Suprapubic skin (tissue), 4 donors: ENCODE measurements at regions not wholly inside any gene's neighbourhood (a gene's known extent, or its start where the extent isn't known, plus 50 kb on each side); places are given as distances from the start of the nearest gene placed in this dataset.

ENCODE experiments used
- DNase-seq, 2 donors: peaks; one replicate each; pipeline ENCODE4 v3.0.0-alpha.2; 2019; ENCODE audit warnings: low spot score in 2 of 2
- H3K27ac ChIP-seq: fragments of 200-600 bp; sonication (generic); one replicate; pipeline ENCODE4 v1.5.1; 2019
- H3K27me3 ChIP-seq: fragments of 200-600 bp; sonication (generic); one replicate; pipeline ENCODE4 v1.5.1; 2019
- H3K36me3 ChIP-seq: fragments of 200-600 bp; sonication (generic); one replicate; pipeline ENCODE4 v1.5.1; 2019
- H3K4me1 ChIP-seq: fragments of 200-600 bp; sonication (generic); one replicate; pipeline ENCODE4 v1.5.1; 2019
- H3K4me3 ChIP-seq: fragments of 200-600 bp; sonication (generic); one replicate; pipeline ENCODE4 v1.5.1; 2019; ENCODE audit warnings: mild to moderate bottlenecking
- H3K9me3 ChIP-seq: fragments of 200-600 bp; sonication (generic); one replicate; pipeline ENCODE4 v1.5.1; 2019
- CTCF ChIP-seq, 2 donors: fragments of 200-600 bp in 1 of 2; fragments of 450-650 bp in 1 of 2; sonication (generic) in 1 of 2; IDR thresholded peaks; one replicate each; pipeline ENCODE4 v1.5.1; 2016 to 2019; ENCODE audit warnings: antibody characterized with exemption in 2 of 2, mild to moderate bottlenecking in 1 of 2, moderate library complexity in 1 of 2
- EP300 ChIP-seq: sonication (generic); formaldehyde crosslinking; IDR thresholded peaks from one replicate; pipeline ENCODE4 v1.6.1; 2017; ENCODE audit warnings: antibody characterized with exemption
- POLR2A ChIP-seq, 2 donors: fragments of 450-650 bp; IDR thresholded peaks; one replicate each; pipeline ENCODE4 v1.6.1; 2017; ENCODE audit warnings: antibody characterized with exemption in 2 of 2, mild to moderate bottlenecking in 2 of 2, moderate library complexity in 2 of 2
- POLR2AphosphoS5 ChIP-seq, 3 donors: sonication (generic); formaldehyde crosslinking; IDR thresholded peaks; one replicate each; pipeline ENCODE4 v1.6.1; 2017; ENCODE audit warnings: antibody characterized with exemption in 3 of 3
- WGBS: methylation state at CpG from one replicate; pipeline ENCODE4 v1.1.5; 2018; 5-methylcytosine and 5-hydroxymethylcytosine counted together

- no peaks in the 10 kb centered on the region for H3K9me3 ChIP-seq
- H3K4me1 ChIP-seq = no peaks in the 10 kb centered on the region
- H3K4me3 ChIP-seq = no peak overlapping the region
- TF ChIP-seq EP300 = no peak
- TF ChIP-seq POLR2A (IDR thresholded peaks at IDR 0.05) = no peak
- TF ChIP-seq POLR2AphosphoS5 (IDR thresholded peaks at IDR 0.05) = no peak
- TF ChIP-seq CTCF (IDR thresholded peaks at IDR 0.05) = no peak
- H3K36me3 ChIP-seq = no peaks in the 10 kb centered on the region
- no peak for DNase-seq
- H3K27ac ChIP-seq = no peak overlapping the region
- no peaks in the 10 kb centered on the region for H3K27me3 ChIP-seq
- WGBS = 87% methylated on average over 1 of the region's 1 CpG
Observed at GRCh38 chr6:100322886-100323285, 141.8 kb downstream of the SIM1 start.

- no peaks in the 10 kb centered on the region for H3K27me3 ChIP-seq
- no peak for DNase-seq
- no peak for TF ChIP-seq CTCF (IDR thresholded peaks at IDR 0.05)
- H3K4me3 ChIP-seq = no peak overlapping the region
- no peak overlapping the region for H3K27ac ChIP-seq
- no peaks in the 10 kb centered on the region for H3K4me1 ChIP-seq
- no peaks in the 10 kb centered on the region for H3K9me3 ChIP-seq
- no peaks in the 10 kb centered on the region for H3K36me3 ChIP-seq
- 83% methylated on average over 1 of the region's 1 CpG for WGBS
Observed at GRCh38 chr6:100320686-100321085, 144.0 kb downstream of the SIM1 start.

- Histone ChIP-seq H3K36me3 (no peaks in the 10 kb centered on the region), H3K9me3 (no peaks in the 10 kb centered on the region), H3K27ac (no peak overlapping the region), H3K4me3 (no peak overlapping the region), H3K27me3 (peaks cover 4% of the 10 kb centered on the region), H3K4me1 (no peaks in the 10 kb centered on the region)
- DNase-seq = no peak
- TF ChIP-seq POLR2A (IDR thresholded peaks at IDR 0.05) (no peak), CTCF (IDR thresholded peaks at IDR 0.05) (no peak), EP300 (no peak), POLR2AphosphoS5 (IDR thresholded peaks at IDR 0.05) (no peak)
- 28% methylated on average over 1 of the region's 1 CpG for WGBS
Observed at GRCh38 chr6:100317031-100317430, 147.7 kb downstream of the SIM1 start.

- H3K27ac ChIP-seq = no peak overlapping the region
- H3K4me1 ChIP-seq = no peaks in the 10 kb centered on the region
- no peak for DNase-seq
- H3K9me3 ChIP-seq = no peaks in the 10 kb centered on the region
- H3K36me3 ChIP-seq = no peaks in the 10 kb centered on the region
- peaks cover 4% of the 10 kb centered on the region for H3K27me3 ChIP-seq
- no peak for TF ChIP-seq POLR2AphosphoS5 (IDR thresholded peaks at IDR 0.05)
- TF ChIP-seq POLR2A (IDR thresholded peaks at IDR 0.05) = no peak
- no peak for TF ChIP-seq CTCF (IDR thresholded peaks at IDR 0.05)
- TF ChIP-seq EP300 = no peak
- H3K4me3 ChIP-seq = no peak overlapping the region
Observed at GRCh38 chr6:100314186-100314585, 150.5 kb downstream of the SIM1 start.

GRCh38 chr6:100311707-100312251 lies 152.9 kb downstream of the SIM1 start:
- no peak overlapping the region for H3K4me3 ChIP-seq
- H3K9me3 ChIP-seq = no peaks in the 10 kb centered on the region
- H3K4me1 ChIP-seq = no peaks in the 10 kb centered on the region
- H3K36me3 ChIP-seq = no peaks in the 10 kb centered on the region
- DNase-seq = no peak
- TF ChIP-seq POLR2AphosphoS5 (IDR thresholded peaks at IDR 0.05) (no peak), POLR2A (IDR thresholded peaks at IDR 0.05) (no peak), EP300 (no peak), CTCF (IDR thresholded peaks at IDR 0.05) (no peak)
- peaks cover 4% of the 10 kb centered on the region for H3K27me3 ChIP-seq
- 75% methylated on average over 5 of the region's 5 CpGs for WGBS
- H3K27ac ChIP-seq = no peak overlapping the region
